ENCODE measurements at regions not wholly inside any gene's neighbourhood (a gene's known extent, or its start where the extent isn't known, plus 50 kb on each side); places are given as distances from the start of the nearest gene placed in this dataset.

GRCh38 chr3:29144807-29145206 lies 136.1 kb upstream of the RBMS3 start:
- TF ChIP-seq TCF12 (IDR thresholded peaks at IDR 0.05; ENCODE audit: low read depth) (no peak), YY1 (IDR thresholded peaks at IDR 0.05; ENCODE audit: low read depth) (no peak), RAD21 (IDR thresholded peaks at IDR 0.05; ENCODE audit: low read depth) (no peak), ZBTB7A (IDR thresholded peaks at IDR 0.05; ENCODE audit: low read depth) (no peak), EGR1 (IDR thresholded peaks at IDR 0.05) (no peak), CEBPB (IDR thresholded peaks at IDR 0.05) (no peak), CREB1 (IDR thresholded peaks at IDR 0.05; ENCODE audit: low read depth) (no peak), EP300 (IDR thresholded peaks at IDR 0.05; ENCODE audit: borderline replicate concordance) (no peak), TAF1 (IDR thresholded peaks at IDR 0.05; ENCODE audit: low read depth) (no peak), NFIC (IDR thresholded peaks at IDR 0.05) (no peak), FOXM1 (IDR thresholded peaks at IDR 0.05; ENCODE audit: borderline replicate concordance, low read depth) (no peak), TEAD4 (IDR thresholded peaks at IDR 0.05) (no peak)
- TF ChIP-seq, protein P1, sequence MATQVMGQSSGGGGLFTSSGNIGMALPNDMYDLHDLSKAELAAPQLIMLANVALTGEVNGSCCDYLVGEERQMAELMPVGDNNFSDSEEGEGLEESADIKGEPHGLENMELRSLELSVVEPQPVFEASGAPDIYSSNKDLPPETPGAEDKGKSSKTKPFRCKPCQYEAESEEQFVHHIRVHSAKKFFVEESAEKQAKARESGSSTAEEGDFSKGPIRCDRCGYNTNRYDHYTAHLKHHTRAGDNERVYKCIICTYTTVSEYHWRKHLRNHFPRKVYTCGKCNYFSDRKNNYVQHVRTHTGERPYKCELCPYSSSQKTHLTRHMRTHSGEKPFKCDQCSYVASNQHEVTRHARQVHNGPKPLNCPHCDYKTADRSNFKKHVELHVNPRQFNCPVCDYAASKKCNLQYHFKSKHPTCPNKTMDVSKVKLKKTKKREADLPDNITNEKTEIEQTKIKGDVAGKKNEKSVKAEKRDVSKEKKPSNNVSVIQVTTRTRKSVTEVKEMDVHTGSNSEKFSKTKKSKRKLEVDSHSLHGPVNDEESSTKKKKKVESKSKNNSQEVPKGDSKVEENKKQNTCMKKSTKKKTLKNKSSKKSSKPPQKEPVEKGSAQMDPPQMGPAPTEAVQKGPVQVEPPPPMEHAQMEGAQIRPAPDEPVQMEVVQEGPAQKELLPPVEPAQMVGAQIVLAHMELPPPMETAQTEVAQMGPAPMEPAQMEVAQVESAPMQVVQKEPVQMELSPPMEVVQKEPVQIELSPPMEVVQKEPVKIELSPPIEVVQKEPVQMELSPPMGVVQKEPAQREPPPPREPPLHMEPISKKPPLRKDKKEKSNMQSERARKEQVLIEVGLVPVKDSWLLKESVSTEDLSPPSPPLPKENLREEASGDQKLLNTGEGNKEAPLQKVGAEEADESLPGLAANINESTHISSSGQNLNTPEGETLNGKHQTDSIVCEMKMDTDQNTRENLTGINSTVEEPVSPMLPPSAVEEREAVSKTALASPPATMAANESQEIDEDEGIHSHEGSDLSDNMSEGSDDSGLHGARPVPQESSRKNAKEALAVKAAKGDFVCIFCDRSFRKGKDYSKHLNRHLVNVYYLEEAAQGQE (IDR thresholded peaks at IDR 0.05; ENCODE audit: low read depth), result no peak
- TF ChIP-seq, protein P2, sequence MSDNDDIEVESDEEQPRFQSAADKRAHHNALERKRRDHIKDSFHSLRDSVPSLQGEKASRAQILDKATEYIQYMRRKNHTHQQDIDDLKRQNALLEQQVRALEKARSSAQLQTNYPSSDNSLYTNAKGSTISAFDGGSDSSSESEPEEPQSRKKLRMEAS (IDR thresholded peaks at IDR 0.05), result no peak
- TF ChIP-seq, protein P3, sequence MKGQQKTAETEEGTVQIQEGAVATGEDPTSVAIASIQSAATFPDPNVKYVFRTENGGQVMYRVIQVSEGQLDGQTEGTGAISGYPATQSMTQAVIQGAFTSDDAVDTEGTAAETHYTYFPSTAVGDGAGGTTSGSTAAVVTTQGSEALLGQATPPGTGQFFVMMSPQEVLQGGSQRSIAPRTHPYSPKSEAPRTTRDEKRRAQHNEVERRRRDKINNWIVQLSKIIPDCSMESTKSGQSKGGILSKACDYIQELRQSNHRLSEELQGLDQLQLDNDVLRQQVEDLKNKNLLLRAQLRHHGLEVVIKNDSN (IDR thresholded peaks at IDR 0.05), result no peak

DNA sequence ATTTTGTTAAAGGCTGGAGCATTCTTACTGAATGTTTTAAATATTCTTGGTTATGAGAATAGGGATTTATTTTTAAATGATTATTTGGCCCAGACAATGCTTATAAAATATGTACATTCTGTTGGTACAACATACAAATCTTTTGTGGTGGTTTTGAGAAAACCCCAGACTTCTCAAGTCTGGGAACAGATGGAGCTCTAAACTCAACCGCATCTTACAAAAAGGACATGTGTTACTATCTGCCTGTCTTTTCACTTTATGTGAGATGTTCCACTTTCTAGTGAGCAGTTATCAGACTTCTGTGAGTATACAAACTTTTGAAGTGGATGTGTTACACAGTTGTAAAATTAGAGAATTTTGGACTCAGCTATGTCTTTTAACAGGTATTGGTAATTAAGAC lies 135.5 kb upstream of the RBMS3 start:
- TF ChIP-seq FOXM1 (IDR thresholded peaks at IDR 0.05; ENCODE audit: borderline replicate concordance, low read depth) (no peak), NFIC (IDR thresholded peaks at IDR 0.05) (no peak), CEBPB (IDR thresholded peaks at IDR 0.05) (no peak), EGR1 (IDR thresholded peaks at IDR 0.05) (no peak), CREB1 (IDR thresholded peaks at IDR 0.05; ENCODE audit: low read depth) (no peak), TCF12 (IDR thresholded peaks at IDR 0.05; ENCODE audit: low read depth) (no peak), TEAD4 (IDR thresholded peaks at IDR 0.05) (no peak), YY1 (IDR thresholded peaks at IDR 0.05; ENCODE audit: low read depth) (no peak), ZBTB7A (IDR thresholded peaks at IDR 0.05; ENCODE audit: low read depth) (no peak), TAF1 (IDR thresholded peaks at IDR 0.05; ENCODE audit: low read depth) (no peak)
- TF ChIP-seq, protein P3 (IDR thresholded peaks at IDR 0.05), result no peak
- TF ChIP-seq, protein P2 (IDR thresholded peaks at IDR 0.05), result no peak

GRCh38 chr3:29152379-29152778 lies 128.5 kb upstream of the RBMS3 start:
- TF ChIP-seq EGR1 (IDR thresholded peaks at IDR 0.05), result no peak
- no peak for TF ChIP-seq TCF12 (IDR thresholded peaks at IDR 0.05; ENCODE audit: low read depth)
- no peak for TF ChIP-seq CREB1 (IDR thresholded peaks at IDR 0.05; ENCODE audit: low read depth)
- no peak for TF ChIP-seq EP300 (IDR thresholded peaks at IDR 0.05; ENCODE audit: borderline replicate concordance)
- TF ChIP-seq, protein P2 (IDR thresholded peaks at IDR 0.05), result no peak
- TF ChIP-seq, protein P1 (IDR thresholded peaks at IDR 0.05; ENCODE audit: low read depth), result no peak
- TF ChIP-seq RAD21 (IDR thresholded peaks at IDR 0.05; ENCODE audit: low read depth), result no peak
- TF ChIP-seq ZBTB7A (IDR thresholded peaks at IDR 0.05; ENCODE audit: low read depth), result no peak
- no peak for TF ChIP-seq CEBPB (IDR thresholded peaks at IDR 0.05)

GRCh38 chr3:29153811-29154210 lies 127.1 kb upstream of the RBMS3 start:
- no peak for TF ChIP-seq TCF12 (IDR thresholded peaks at IDR 0.05; ENCODE audit: low read depth)
- TF ChIP-seq, protein P1 (IDR thresholded peaks at IDR 0.05; ENCODE audit: low read depth), result no peak
- TF ChIP-seq, protein P2 (IDR thresholded peaks at IDR 0.05), result no peak
- no peak for TF ChIP-seq YY1 (IDR thresholded peaks at IDR 0.05; ENCODE audit: low read depth)
- no peak for TF ChIP-seq FOXM1 (IDR thresholded peaks at IDR 0.05; ENCODE audit: borderline replicate concordance, low read depth)
- TF ChIP-seq NFIC (IDR thresholded peaks at IDR 0.05), result no peak
